SU-DHL-6 (cell line): ENCODE measurements at regions not wholly inside any gene's neighbourhood (a gene's known extent, or its start where the extent isn't known, plus 50 kb on each side); places are given as distances from the start of the nearest gene placed in this dataset.
A peak's percentile ranks its signal among the peaks of the same experiment; 100 is the strongest.

Source experiments
- EZH2phosphoT487 ChIP-seq: fragments of 200-600 bp; sonication (generic), shearing (Covaris generic); conservative IDR thresholded peaks from 2 replicates; pipeline ENCODE4 v1.6.1; 2018; ENCODE audit warnings: mild to moderate bottlenecking, antibody characterized with exemption, low read length, moderate library complexity, mixed read lengths
- TF ChIP-seq, protein P1 (sequence below): fragments of 200-600 bp; sonication (generic); IDR thresholded peaks from one replicate; pipeline ENCODE4 v1.5.1; 2017; ENCODE audit warnings: antibody characterized with exemption, mild to moderate bottlenecking, low read length, moderate library complexity; ENCODE audit not compliant: insufficient read depth, poor library complexity, severe bottlenecking

- TF ChIP-seq, protein P1, sequence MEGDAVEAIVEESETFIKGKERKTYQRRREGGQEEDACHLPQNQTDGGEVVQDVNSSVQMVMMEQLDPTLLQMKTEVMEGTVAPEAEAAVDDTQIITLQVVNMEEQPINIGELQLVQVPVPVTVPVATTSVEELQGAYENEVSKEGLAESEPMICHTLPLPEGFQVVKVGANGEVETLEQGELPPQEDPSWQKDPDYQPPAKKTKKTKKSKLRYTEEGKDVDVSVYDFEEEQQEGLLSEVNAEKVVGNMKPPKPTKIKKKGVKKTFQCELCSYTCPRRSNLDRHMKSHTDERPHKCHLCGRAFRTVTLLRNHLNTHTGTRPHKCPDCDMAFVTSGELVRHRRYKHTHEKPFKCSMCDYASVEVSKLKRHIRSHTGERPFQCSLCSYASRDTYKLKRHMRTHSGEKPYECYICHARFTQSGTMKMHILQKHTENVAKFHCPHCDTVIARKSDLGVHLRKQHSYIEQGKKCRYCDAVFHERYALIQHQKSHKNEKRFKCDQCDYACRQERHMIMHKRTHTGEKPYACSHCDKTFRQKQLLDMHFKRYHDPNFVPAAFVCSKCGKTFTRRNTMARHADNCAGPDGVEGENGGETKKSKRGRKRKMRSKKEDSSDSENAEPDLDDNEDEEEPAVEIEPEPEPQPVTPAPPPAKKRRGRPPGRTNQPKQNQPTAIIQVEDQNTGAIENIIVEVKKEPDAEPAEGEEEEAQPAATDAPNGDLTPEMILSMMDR = peak; percentile 75
- TF ChIP-seq EZH2phosphoT487 = no peak
Measured at GRCh38 chr16:27690608-27691007, 140.7 kb downstream of the KATNIP start.
